Heart right ventricle (tissue), 16 donors: ENCODE measurements at regions not wholly inside any gene's neighbourhood (a gene's known extent, or its start where the extent isn't known, plus 50 kb on each side); places are given as distances from the start of the nearest gene placed in this dataset.
"Not testable (repeated sequence)": the region's sequence is repeated elsewhere in the genome, so short reads cannot be mapped to it uniquely, and the experiment has no call there.

Experiments used
- ATAC-seq, 8 donors: fragments of 200-7000 bp; cut with Tn5 transposase; one replicate each; pipeline ENCODE4 v1.9.1; 2020; ENCODE audit warnings: mild to moderate bottlenecking in 8 of 8, moderate library complexity in 8 of 8, moderate number of reproducible peaks in 1 of 8
- DNase-seq, 2 donors: peaks; one replicate each; pipeline ENCODE4 v3.0.0-alpha.2; 2020
- H3K27ac ChIP-seq, 10 donors: fragments of 200-600 bp; sonication (generic) in 2 of 10; one replicate each; pipeline versions ENCODE4 v1.5.0 to v1.8.0; 2020 to 2022; ENCODE audit warnings: mild to moderate bottlenecking in 3 of 10
- H3K27me3 ChIP-seq, 7 donors: fragments of 200-600 bp; one replicate each; pipeline ENCODE4 v1.8.0; 2021 to 2022; ENCODE audit warnings: mild to moderate bottlenecking in 2 of 7
- H3K36me3 ChIP-seq, 9 donors: fragments of 200-600 bp; sonication (generic) in 1 of 9; one replicate each; pipeline versions ENCODE4 v1.5.0 to v1.8.0; 2020 to 2022; ENCODE audit warnings: mild to moderate bottlenecking in 2 of 9
- H3K4me1 ChIP-seq, 9 donors: fragments of 200-600 bp; sonication (generic) in 1 of 9; one replicate each; pipeline versions ENCODE4 v1.5.0 to v1.8.0; 2020 to 2022; ENCODE audit warnings: mild to moderate bottlenecking in 4 of 9
- H3K4me3 ChIP-seq, 10 donors: fragments of 200-600 bp; sonication (generic) in 2 of 10; one replicate each; pipeline versions ENCODE4 v1.5.0 to v1.8.0; 2020 to 2022; ENCODE audit warnings: mild to moderate bottlenecking in 7 of 10, moderate library complexity in 2 of 10
- H3K9me3 ChIP-seq, 11 donors: fragments of 200-600 bp in 10 of 11; sonication (generic) in 2 of 11; one replicate each; pipeline versions ENCODE4 v1.5.0 to v1.8.0; 2013 to 2022; ENCODE audit warnings: mild to moderate bottlenecking in 2 of 11, control low read depth in 1 of 11, moderate library complexity in 1 of 11
- WGBS, 2 donors: extraction: QIAGEN DNeasy Blood & Tissue Kit; methylation state at CpG; one replicate each; pipeline ENCODE4 v1.1.7; 2013; ENCODE audit warnings: inconsistent platforms in 1 of 2; 5-methylcytosine and 5-hydroxymethylcytosine counted together
- intact Hi-C, 10 donors: fragments of 100-400 bp; cut with DNase I; formaldehyde crosslinking; loops; one replicate each; pipeline versions ENCODE4 v1.11.1 to v1.14.2; 2022
- TF ChIP-seq, protein P1 (sequence below), 9 donors: fragments of 200-600 bp; sonication (generic) in 2 of 9; IDR thresholded peaks; one replicate each; pipeline versions ENCODE4 v1.5.0 to v1.8.0; 2021 to 2022; ENCODE audit warnings: antibody characterized with exemption in 9 of 9, mild to moderate bottlenecking in 5 of 9, moderate library complexity in 1 of 9
- donor health status: Arrhythmogenic right ventricular cardiomyopathy.
- donor health status: ischemic (EF 13 %, LVEDD 7.1; RV severe dilation, severe dysfunction).
- donor health status: healthy with polysubstance abuse.
- donor health status: DM: no; HTN: yes; CAD: no.
- donor health status: DM: no; HTN: no; CAD: no.
- donor health status: ischemic (EF 25% LVEDD 6.9; RV normal size, moderate dysfunction).
- donor health status: ischemic (EF 25% LVEDD 5.7; RV mildly dilated, moderate dysfunction).
- donor health status: healthy.
- donor health status: DM: yes; HTN: yes; CAD: no.
- donor health status: Ischemic cardiomyopathy.
- donor health status: ischemic (EF 35%, LVEDD 5.7; RV mildly dilated, moderate dysfunction).
- donor health status: nonischemic (EF 11% LVEDD 7.7; RV severe dilation, severe dysfunction).
- donor health status: DM: yes; HTN: yes; CAD: no.
- donor health status: PGD.
- donor health status: ischemic (EF 29% LVEDD 5.4; RV normal size, mild dysfunction).
- donor health status: nonischemic (EF 23%, LVEDD 6.1; RV moderate dilation, normal function).

- intact Hi-C loops, result no loop called here
- Histone ChIP-seq H3K27ac (no peak overlapping the region), H3K9me3 (no peaks in the 10 kb centered on the region), H3K4me1 (no peaks in the 10 kb centered on the region), H3K4me3 (no peak overlapping the region), H3K27me3 (peaks cover 0 to 28% (median 9%) of the 10 kb centered on the region in 7 donors), H3K36me3 (no peaks in the 10 kb centered on the region)
- TF ChIP-seq, protein P1, sequence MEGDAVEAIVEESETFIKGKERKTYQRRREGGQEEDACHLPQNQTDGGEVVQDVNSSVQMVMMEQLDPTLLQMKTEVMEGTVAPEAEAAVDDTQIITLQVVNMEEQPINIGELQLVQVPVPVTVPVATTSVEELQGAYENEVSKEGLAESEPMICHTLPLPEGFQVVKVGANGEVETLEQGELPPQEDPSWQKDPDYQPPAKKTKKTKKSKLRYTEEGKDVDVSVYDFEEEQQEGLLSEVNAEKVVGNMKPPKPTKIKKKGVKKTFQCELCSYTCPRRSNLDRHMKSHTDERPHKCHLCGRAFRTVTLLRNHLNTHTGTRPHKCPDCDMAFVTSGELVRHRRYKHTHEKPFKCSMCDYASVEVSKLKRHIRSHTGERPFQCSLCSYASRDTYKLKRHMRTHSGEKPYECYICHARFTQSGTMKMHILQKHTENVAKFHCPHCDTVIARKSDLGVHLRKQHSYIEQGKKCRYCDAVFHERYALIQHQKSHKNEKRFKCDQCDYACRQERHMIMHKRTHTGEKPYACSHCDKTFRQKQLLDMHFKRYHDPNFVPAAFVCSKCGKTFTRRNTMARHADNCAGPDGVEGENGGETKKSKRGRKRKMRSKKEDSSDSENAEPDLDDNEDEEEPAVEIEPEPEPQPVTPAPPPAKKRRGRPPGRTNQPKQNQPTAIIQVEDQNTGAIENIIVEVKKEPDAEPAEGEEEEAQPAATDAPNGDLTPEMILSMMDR (IDR thresholded peaks at IDR 0.05), result no peak
- DNase-seq, result no peak
- ATAC-seq, result no peak
- WGBS, 2 donors, result 90 to 91% methylated on average over 26 of the region's 26 CpGs
Measured at GRCh38 chr11:71094296-71095077, 157.9 kb downstream of the SHANK2 start.

- DNase-seq (no peak), ATAC-seq (no peak)
- TF ChIP-seq, protein P1 (IDR thresholded peaks at IDR 0.05), result no peak
- H3K4me1 ChIP-seq, result no peaks in the 10 kb centered on the region
- no peak overlapping the region for H3K4me3 ChIP-seq
- no peaks in the 10 kb centered on the region for H3K36me3 ChIP-seq
- H3K9me3 ChIP-seq, result no peaks in the 10 kb centered on the region
- intact Hi-C loops, result no loop called here
- peaks cover 0 to 22% (median 7%) of the 10 kb centered on the region in 7 donors for H3K27me3 ChIP-seq
- H3K27ac ChIP-seq, result no peak overlapping the region
- 85 to 88% methylated on average over 14 of the region's 14 CpGs for WGBS, 2 donors
Measured at GRCh38 chr11:71093783-71094182, 158.6 kb downstream of the SHANK2 start.

- intact Hi-C loops, result no loop called here
- WGBS, 2 donors, result 74 to 78% methylated on average over 11 of the region's 11 CpGs
Measured at GRCh38 chr11:71091506-71092265, 160.7 kb downstream of the SHANK2 start.

GRCh38 chr11:71089571-71089970 is 162.8 kb downstream of the SHANK2 start:
- Histone ChIP-seq H3K9me3 (no peaks in the 10 kb centered on the region), H3K4me1 (no peaks in the 10 kb centered on the region), H3K4me3 (no peak overlapping the region), H3K27ac (no peak overlapping the region), H3K36me3 (no peaks in the 10 kb centered on the region), H3K27me3 (peaks cover 0 to 4% (median 0%) of the 10 kb centered on the region in 7 donors)
- ATAC-seq, result no peak
- intact Hi-C loops, result no loop called here
- TF ChIP-seq, protein P1 (IDR thresholded peaks at IDR 0.05), result no peak
- DNase-seq, result no peak
- 75 to 79% methylated on average over 11 of the region's 11 CpGs for WGBS, 2 donors

More at GRCh38 chr11:71091506-71092265, 160.7 kb downstream of the SHANK2 start:
- ATAC-seq (no peak), DNase-seq (no peak)
- no peak overlapping the region for H3K4me3 ChIP-seq
- H3K36me3 ChIP-seq, result no peaks in the 10 kb centered on the region
- no peak overlapping the region for H3K27ac ChIP-seq
- H3K9me3 ChIP-seq, result no peaks in the 10 kb centered on the region
- peaks cover 0 to 11% (median 5%) of the 10 kb centered on the region in 7 donors for H3K27me3 ChIP-seq
- no peaks in the 10 kb centered on the region for H3K4me1 ChIP-seq
- TF ChIP-seq, protein P1 (IDR thresholded peaks at IDR 0.05), result no peak

DNA sequence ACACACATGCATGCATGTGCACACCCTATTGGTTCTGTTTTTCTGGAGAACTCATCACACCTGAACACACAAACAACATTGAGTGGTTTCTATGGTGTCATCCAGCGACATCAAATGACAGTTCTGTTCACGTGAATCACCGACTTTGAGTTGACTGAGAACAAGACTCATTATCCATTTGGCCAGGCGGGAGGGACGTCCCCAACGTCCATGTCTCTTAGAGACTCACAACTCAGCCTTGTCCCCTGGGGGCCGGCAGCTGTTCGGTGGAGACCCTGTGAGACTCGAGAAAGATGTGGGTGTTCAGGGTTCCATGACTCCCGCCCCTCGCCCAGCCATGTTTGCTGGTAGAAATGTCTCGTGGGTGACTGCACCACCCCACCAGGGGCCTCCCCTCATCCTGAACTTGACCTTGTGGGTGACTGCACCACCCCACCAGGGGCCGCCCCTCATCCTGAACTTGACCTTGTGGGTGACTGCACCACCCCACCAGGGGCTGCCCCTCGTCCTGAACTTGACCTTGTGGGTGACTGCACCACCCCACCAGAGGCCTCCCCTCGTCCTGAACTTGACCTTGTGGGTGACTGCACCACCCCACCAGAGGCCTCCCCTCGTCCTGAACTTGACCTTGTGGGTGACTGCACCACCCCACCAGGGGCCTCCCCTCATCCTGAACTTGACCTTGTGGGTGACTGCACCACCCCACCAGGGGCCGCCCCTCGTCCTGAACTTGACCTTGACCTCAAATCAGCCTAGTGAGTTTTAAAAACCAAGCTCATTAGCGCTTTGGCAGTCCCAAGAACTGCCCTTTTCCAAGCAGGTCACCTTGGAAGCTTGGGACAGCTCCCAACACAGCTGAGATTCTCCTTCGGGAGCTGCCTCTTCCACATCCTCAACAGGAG is 163.8 kb downstream of the SHANK2 start:
- ATAC-seq, H3K4me3 ChIP-seq, H3K9me3 ChIP-seq, DNase-seq, H3K36me3 ChIP-seq, H3K27ac ChIP-seq, H3K4me1 ChIP-seq, intact Hi-C loops, H3K27me3 ChIP-seq: not testable (repeated sequence)
- WGBS, 2 donors, result 78% methylated on average over 20 of the region's 20 CpGs
